Smooth muscle cell (in vitro differentiated cells): ENCODE measurements at regions not wholly inside any gene's neighbourhood (a gene's known extent, or its start where the extent isn't known, plus 50 kb on each side); places are given as distances from the start of the nearest gene placed in this dataset.

ENCODE experiments used
- DNase-seq: peaks from one replicate; lab custom pipeline; 2025; ENCODE audit not compliant: unreplicated experiment; lab: John Stamatoyannopoulos, UW
- H2AFZ ChIP-seq: fragments of 200-600 bp; sonication (generic); 2 replicates; pipeline ENCODE4 v1.6.0; 2016; ENCODE audit warnings: antibody characterized with exemption, low read depth, mild to moderate bottlenecking
- H3F3A ChIP-seq: fragments of 200-600 bp; sonication (generic); 2 replicates; pipeline ENCODE4 v1.6.0; 2017; ENCODE audit warnings: antibody characterized with exemption, low read depth
- H3K27ac ChIP-seq: fragments of 200-600 bp; sonication (generic); 2 replicates; pipeline ENCODE4 v1.5.1; 2016; ENCODE audit warnings: low read depth, mild to moderate bottlenecking
- H3K27me3 ChIP-seq: fragments of 200-600 bp; sonication (generic); 2 replicates; pipeline ENCODE4 v1.6.1; 2016; ENCODE audit warnings: low read depth, mild to moderate bottlenecking
- H3K36me3 ChIP-seq: fragments of 200-600 bp; sonication (generic); 2 replicates; pipeline ENCODE4 v1.5.1; 2016; ENCODE audit warnings: low read depth
- H3K4me1 ChIP-seq: fragments of 200-600 bp; sonication (generic); 2 replicates; pipeline ENCODE4 v1.5.1; 2016; ENCODE audit warnings: low read depth
- H3K4me2 ChIP-seq: fragments of 200-600 bp; sonication (generic); 2 replicates; pipeline ENCODE4 v1.6.0; 2016; ENCODE audit warnings: mild to moderate bottlenecking
- H3K4me3 ChIP-seq: fragments of 200-600 bp; sonication (generic); 2 replicates; pipeline ENCODE4 v1.5.1; 2016; ENCODE audit warnings: mild to moderate bottlenecking
- H3K79me2 ChIP-seq: fragments of 200-600 bp; sonication (generic); 2 replicates; pipeline ENCODE4 v1.6.0; 2016; ENCODE audit warnings: low read depth, mild to moderate bottlenecking
- H3K9ac ChIP-seq: fragments of 200-600 bp; sonication (generic); 2 replicates; pipeline ENCODE4 v1.6.0; 2016; ENCODE audit warnings: low read depth
- H3K9me3 ChIP-seq: fragments of 200-600 bp; sonication (generic); replicated peaks from 2 replicates; pipeline ENCODE4 v1.5.1; 2016; ENCODE audit warnings: low read depth
- H4K20me1 ChIP-seq: fragments of 200-600 bp; sonication (generic); 2 replicates; pipeline ENCODE4 v1.6.0; 2016; ENCODE audit warnings: low read depth
- CTCF ChIP-seq: fragments of 200-600 bp; sonication (generic); IDR thresholded peaks from 2 replicates; pipeline ENCODE4 v1.5.1; 2017; ENCODE audit warnings: borderline replicate concordance, mild to moderate bottlenecking, antibody characterized with exemption; ENCODE audit not compliant: insufficient read depth, poor library complexity, severe bottlenecking
- WGBS: methylation state at CpG from one replicate; pipeline ENCODE4 v1.1.7; 2016; ENCODE audit warnings: low lambda C conversion rate; 5-methylcytosine and 5-hydroxymethylcytosine counted together

GRCh38 chr2:65625982-65626381 lies 193.6 kb upstream of the SPRED2 start:
- Histone ChIP-seq H3K9ac (no peak overlapping the region), H3K27ac (no peak overlapping the region), H4K20me1 (no peaks in the 10 kb centered on the region), H3F3A (no peaks in the 10 kb centered on the region), H3K27me3 (no peaks in the 10 kb centered on the region), H3K4me1 (no peaks in the 10 kb centered on the region), H3K4me3 (no peak overlapping the region), H3K79me2 (no peaks in the 10 kb centered on the region), H3K4me2 (no peak overlapping the region), H2AFZ (no peak overlapping the region), H3K36me3 (no peaks in the 10 kb centered on the region), H3K9me3 (no peaks in the 10 kb centered on the region)
- no peak for TF ChIP-seq CTCF
- no peak for DNase-seq

- TF ChIP-seq CTCF: no peak
- DNase-seq: no peak
- no peak overlapping the region for H3K9ac ChIP-seq
- no peaks in the 10 kb centered on the region for H3F3A ChIP-seq
- no peak overlapping the region for H3K27ac ChIP-seq
- H3K9me3 ChIP-seq: no peaks in the 10 kb centered on the region
- no peak overlapping the region for H3K4me2 ChIP-seq
- H2AFZ ChIP-seq: no peak overlapping the region
- H3K4me1 ChIP-seq: no peaks in the 10 kb centered on the region
- H3K36me3 ChIP-seq: no peaks in the 10 kb centered on the region
- H3K79me2 ChIP-seq: no peaks in the 10 kb centered on the region
- WGBS: 98% methylated on average over 4 of the region's 4 CpGs
- peaks cover 7% of the 10 kb centered on the region for H3K27me3 ChIP-seq
- no peak overlapping the region for H3K4me3 ChIP-seq
- no peaks in the 10 kb centered on the region for H4K20me1 ChIP-seq
Measured at GRCh38 chr2:65622951-65623535, 190.6 kb upstream of the SPRED2 start.

GRCh38 chr2:65622499-65622898 lies 190.1 kb upstream of the SPRED2 start:
- DNase-seq: no peak
- 38% methylated on average over 1 of the region's 1 CpG for WGBS
- no peak overlapping the region for H3K4me2 ChIP-seq

More at GRCh38 chr2:65622499-65622898, 190.1 kb upstream of the SPRED2 start:
- no peaks in the 10 kb centered on the region for H3F3A ChIP-seq
- H3K9me3 ChIP-seq: no peaks in the 10 kb centered on the region
- peaks cover 7% of the 10 kb centered on the region for H3K27me3 ChIP-seq
- H3K79me2 ChIP-seq: no peaks in the 10 kb centered on the region
- no peak overlapping the region for H3K9ac ChIP-seq
- H2AFZ ChIP-seq: no peak overlapping the region
- no peak overlapping the region for H3K27ac ChIP-seq
- TF ChIP-seq CTCF: no peak
- no peaks in the 10 kb centered on the region for H4K20me1 ChIP-seq
- H3K36me3 ChIP-seq: no peaks in the 10 kb centered on the region
- no peaks in the 10 kb centered on the region for H3K4me1 ChIP-seq
- no peak overlapping the region for H3K4me3 ChIP-seq
